HEK293 (cell line): ENCODE measurements at regions not wholly inside any gene's neighbourhood (a gene's known extent, or its start where the extent isn't known, plus 50 kb on each side); places are given as distances from the start of the nearest gene placed in this dataset.

ENCODE experiments used
- CTCF ChIA-PET: fragments of 350-600 bp; formaldehyde crosslinking; extraction: SDS; loops from one replicate; lab custom pipeline; 2021; ENCODE audit warnings: antibody characterized with exemption; lab: Yijun Ruan, JAX
- POLR2A ChIA-PET: fragments of 300-600 bp; formaldehyde crosslinking; extraction: SDS; loops from one replicate; lab custom pipeline; 2020; ENCODE audit warnings: antibody characterized with exemption, inconsistent platforms; lab: Yijun Ruan, JAX
- H3K27ac ChIP-seq: fragments of 200-500 bp; sonication (Bioruptor generic); 2 replicates; pipeline ENCODE4 v1.5.1; 2014; ENCODE audit warnings: low read depth, low read length, control low read depth, inconsistent platforms; ENCODE audit errors: extremely low read depth
- H3K36me3 ChIP-seq, 2 experiments: fragments of 200-500 bp in 1 of 2; sonication (Bioruptor generic) in 1 of 2; 1 replicate in 1 of 2; 2 replicates in 1 of 2; pipeline ENCODE4 v1.5.1; 2014 to 2017; ENCODE audit warnings: inconsistent platforms in 2 of 2, low read length in 2 of 2; ENCODE audit not compliant: control insufficient read depth in 2 of 2, insufficient read depth in 1 of 2
- H3K4me1 ChIP-seq: fragments of 200-500 bp; sonication (Bioruptor generic); 2 replicates; pipeline ENCODE4 v1.5.1; 2014; ENCODE audit warnings: mild to moderate bottlenecking, low read length, inconsistent platforms; ENCODE audit not compliant: control insufficient read depth, insufficient read depth
- H3K4me3 ChIP-seq: 2 replicates; pipeline ENCODE4 v1.5.1; 2011; ENCODE audit warnings: low read depth, mild to moderate bottlenecking, control low read depth, low read length, moderate library complexity
- H3K9me3 ChIP-seq: fragments of 200-500 bp; sonication (Bioruptor generic); 2 replicates; pipeline ENCODE4 v1.5.1; 2014; ENCODE audit warnings: low read depth, low read length, inconsistent platforms; ENCODE audit not compliant: control insufficient read depth, insufficient read depth
- BCL6B ChIP-seq: fragments of 450-650 bp; formaldehyde crosslinking; IDR thresholded peaks from 2 replicates; pipeline ENCODE4 v1.5.1; 2017; ENCODE audit warnings: missing biosample characterization, missing genetic modification characterization
- KLF7 ChIP-seq: fragments of 450-650 bp; formaldehyde crosslinking; IDR thresholded peaks from 2 replicates; pipeline ENCODE4 v1.5.1; 2016; ENCODE audit warnings: missing biosample characterization, missing genetic modification characterization, borderline replicate concordance
- OVOL3 ChIP-seq: fragments of 450-650 bp; formaldehyde crosslinking; IDR thresholded peaks from 2 replicates; pipeline ENCODE4 v1.5.1; 2016; ENCODE audit warnings: missing biosample characterization, missing genetic modification characterization
- ZBTB48 ChIP-seq: fragments of 450-650 bp; formaldehyde crosslinking; IDR thresholded peaks from 2 replicates; pipeline ENCODE4 v1.5.1; 2016; ENCODE audit warnings: missing biosample characterization, missing genetic modification characterization
- ZIC2 ChIP-seq: fragments of 450-650 bp; formaldehyde crosslinking; IDR thresholded peaks from 2 replicates; pipeline ENCODE4 v1.5.1; 2016; ENCODE audit warnings: missing biosample characterization, missing genetic modification characterization
- ZNF10 ChIP-seq: fragments of 450-650 bp; formaldehyde crosslinking; IDR thresholded peaks from 2 replicates; pipeline ENCODE4 v1.5.1; 2017; ENCODE audit warnings: missing biosample characterization, missing genetic modification characterization
- ZNF133 ChIP-seq: fragments of 450-650 bp; formaldehyde crosslinking; IDR thresholded peaks from 2 replicates; pipeline ENCODE4 v1.5.1; 2016; ENCODE audit warnings: missing biosample characterization, missing genetic modification characterization
- ZNF157 ChIP-seq: fragments of 450-650 bp; formaldehyde crosslinking; IDR thresholded peaks from 2 replicates; pipeline ENCODE4 v1.5.1; 2016; ENCODE audit warnings: missing biosample characterization, missing genetic modification characterization
- ZNF18 ChIP-seq: fragments of 450-650 bp; formaldehyde crosslinking; IDR thresholded peaks from 2 replicates; pipeline ENCODE4 v1.5.1; 2016; ENCODE audit warnings: missing biosample characterization, missing genetic modification characterization
- ZNF23 ChIP-seq: fragments of 450-650 bp; formaldehyde crosslinking; IDR thresholded peaks from 2 replicates; pipeline ENCODE4 v1.5.1; 2016; ENCODE audit warnings: missing biosample characterization, missing genetic modification characterization, borderline replicate concordance
- ZNF280C ChIP-seq: fragments of 450-650 bp; formaldehyde crosslinking; IDR thresholded peaks from 2 replicates; pipeline ENCODE4 v1.5.1; 2016; ENCODE audit warnings: missing biosample characterization, missing genetic modification characterization
- ZNF341 ChIP-seq: fragments of 450-650 bp; formaldehyde crosslinking; IDR thresholded peaks from 2 replicates; pipeline ENCODE4; 2016; ENCODE audit warnings: low read depth, missing biosample characterization, missing genetic modification characterization
- ZNF530 ChIP-seq: fragments of 450-650 bp; formaldehyde crosslinking; IDR thresholded peaks from 2 replicates; pipeline ENCODE4 v1.5.1; 2016; ENCODE audit warnings: low read depth, missing biosample characterization, missing genetic modification characterization
- ZNF561 ChIP-seq: fragments of 450-650 bp; IDR thresholded peaks from 2 replicates; pipeline ENCODE4 v1.5.1; 2018; ENCODE audit warnings: missing biosample characterization, missing genetic modification characterization, borderline replicate concordance
- ZNF621 ChIP-seq: fragments of 450-650 bp; formaldehyde crosslinking; IDR thresholded peaks from 2 replicates; pipeline ENCODE4 v1.5.1; 2017; ENCODE audit warnings: missing biosample characterization, missing genetic modification characterization
- ZNF654 ChIP-seq: fragments of 450-650 bp; formaldehyde crosslinking; IDR thresholded peaks from 2 replicates; pipeline ENCODE4 v1.5.1; 2016; ENCODE audit warnings: low read depth, missing biosample characterization, missing genetic modification characterization
- ZNF658 ChIP-seq: fragments of 450-650 bp; formaldehyde crosslinking; IDR thresholded peaks from 2 replicates; pipeline ENCODE4; 2016; ENCODE audit warnings: missing biosample characterization, missing genetic modification characterization
- ZNF777 ChIP-seq: fragments of 450-650 bp; formaldehyde crosslinking; IDR thresholded peaks from 2 replicates; pipeline ENCODE4 v1.5.1; 2017; ENCODE audit warnings: missing biosample characterization, missing genetic modification characterization, borderline replicate concordance
- ZNF837 ChIP-seq: fragments of 450-650 bp; formaldehyde crosslinking; IDR thresholded peaks from 2 replicates; pipeline ENCODE4 v1.5.1; 2016; ENCODE audit warnings: missing biosample characterization, missing genetic modification characterization

- no peak for TF ChIP-seq ZNF654 (tag by site-specific recombination)
- no peak for TF ChIP-seq ZNF18 (tag by site-specific recombination)
These were observed 83.8 kb upstream of the GRB10 start (continued) for GRCh38 chr7:50866343-50867033.

GRCh38 chr7:50865450-50865849 lies 82.8 kb upstream of the GRB10 start:
- CTCF ChIA-PET: no interaction called here
- H3K9me3 ChIP-seq: no peaks in the 10 kb centered on the region
- H3K36me3 ChIP-seq: no peaks in the 10 kb centered on the region
- no peak overlapping the region for H3K4me3 ChIP-seq
- POLR2A ChIA-PET: no interaction called here
- no peak overlapping the region for H3K27ac ChIP-seq
- no peaks in the 10 kb centered on the region for H3K4me1 ChIP-seq
- TF ChIP-seq ZNF157 (no peak), ZNF561 (no peak), ZNF10 (tag by site-specific recombination) (no peak), ZNF133 (tag by site-specific recombination) (no peak), ZBTB48 (tag by site-specific recombination) (no peak), BCL6B (tag by site-specific recombination) (no peak), ZNF530 (tag by site-specific recombination) (no peak), ZNF621 (no peak), KLF7 (no peak), OVOL3 (tag by site-specific recombination) (no peak), ZNF777 (tag by site-specific recombination) (no peak)
- TF ChIP-seq, all 188 proteins: peak for 0

- no peak for TF ChIP-seq ZNF837 (tag by site-specific recombination)
- TF ChIP-seq ZNF341 (tag by site-specific recombination): no peak
- TF ChIP-seq ZNF654 (tag by site-specific recombination): no peak
- TF ChIP-seq ZNF23 (tag by site-specific recombination): no peak
- no peak for TF ChIP-seq ZIC2 (tag by site-specific recombination)
- Histone ChIP-seq H3K9me3 (no peaks in the 10 kb centered on the region), H3K4me3 (no peak overlapping the region), H3K4me1 (no peaks in the 10 kb centered on the region), H3K36me3 (no peaks in the 10 kb centered on the region), H3K27ac (no peak overlapping the region)
- CTCF ChIA-PET: no interaction called here
- POLR2A ChIA-PET: no interaction called here
These were observed 82.0 kb upstream of the GRB10 start for GRCh38 chr7:50864694-50865093.

GRCh38 chr7:50863053-50863452 lies 80.4 kb upstream of the GRB10 start:
- no peak for TF ChIP-seq ZNF658 (tag by site-specific recombination)
- no peak for TF ChIP-seq ZNF280C (tag by site-specific recombination)
- POLR2A ChIA-PET: no interaction called here
- Histone ChIP-seq H3K9me3 (no peaks in the 10 kb centered on the region), H3K4me3 (no peak overlapping the region), H3K4me1 (no peaks in the 10 kb centered on the region), H3K27ac (no peak overlapping the region), H3K36me3 (no peaks in the 10 kb centered on the region)
- CTCF ChIA-PET: no interaction called here
